Epithelial cell of prostate (primary cell): ENCODE measurements at regions not wholly inside any gene's neighbourhood (a gene's known extent, or its start where the extent isn't known, plus 50 kb on each side); places are given as distances from the start of the nearest gene placed in this dataset.

Experiments used
- DNase-seq: peaks from one replicate; pipeline ENCODE4 v3.0.0-alpha.2; 2011; ENCODE audit warnings: low read depth, low spot score
- H3K27ac ChIP-seq: fragments of 450-650 bp; 2 replicates; pipeline ENCODE4 v1.5.1; 2017; ENCODE audit warnings: mild to moderate bottlenecking

DNA sequence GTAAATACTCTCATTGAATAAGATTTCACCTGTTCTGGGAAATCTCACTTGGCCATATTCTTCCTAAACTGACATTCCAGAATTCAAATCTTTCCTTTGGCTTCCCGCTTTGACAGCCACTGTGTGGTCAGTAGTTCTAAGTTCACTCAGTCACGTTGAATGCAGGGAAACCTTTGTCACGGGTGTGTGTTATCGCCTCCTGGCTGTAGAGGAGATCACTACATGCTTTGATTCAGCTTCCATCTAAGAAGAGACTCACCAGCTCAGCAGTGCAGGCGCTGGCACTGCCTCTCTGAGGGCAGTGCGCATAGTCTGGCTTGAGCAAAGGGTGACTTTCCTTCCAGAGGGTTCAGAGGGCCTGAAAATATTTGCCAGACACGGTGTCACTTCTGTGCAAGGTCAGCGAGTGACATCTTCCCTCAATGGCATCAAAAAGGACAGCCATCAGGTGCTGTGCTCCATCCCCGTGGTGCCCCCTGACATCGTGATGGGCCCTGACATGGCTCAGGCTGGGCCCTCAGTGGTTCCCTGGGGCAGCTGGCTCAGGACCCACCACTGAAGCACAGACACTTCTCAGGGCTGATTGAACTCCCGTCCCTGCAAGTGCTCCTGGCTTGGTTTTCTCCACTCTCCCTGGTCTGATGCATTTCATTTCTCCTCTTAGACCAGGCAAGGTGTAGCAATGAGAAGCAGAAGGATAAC is 635.4 kb upstream of the ARGLU1 start:
- no peak for DNase-seq
- no peak overlapping the region for H3K27ac ChIP-seq

DNA sequence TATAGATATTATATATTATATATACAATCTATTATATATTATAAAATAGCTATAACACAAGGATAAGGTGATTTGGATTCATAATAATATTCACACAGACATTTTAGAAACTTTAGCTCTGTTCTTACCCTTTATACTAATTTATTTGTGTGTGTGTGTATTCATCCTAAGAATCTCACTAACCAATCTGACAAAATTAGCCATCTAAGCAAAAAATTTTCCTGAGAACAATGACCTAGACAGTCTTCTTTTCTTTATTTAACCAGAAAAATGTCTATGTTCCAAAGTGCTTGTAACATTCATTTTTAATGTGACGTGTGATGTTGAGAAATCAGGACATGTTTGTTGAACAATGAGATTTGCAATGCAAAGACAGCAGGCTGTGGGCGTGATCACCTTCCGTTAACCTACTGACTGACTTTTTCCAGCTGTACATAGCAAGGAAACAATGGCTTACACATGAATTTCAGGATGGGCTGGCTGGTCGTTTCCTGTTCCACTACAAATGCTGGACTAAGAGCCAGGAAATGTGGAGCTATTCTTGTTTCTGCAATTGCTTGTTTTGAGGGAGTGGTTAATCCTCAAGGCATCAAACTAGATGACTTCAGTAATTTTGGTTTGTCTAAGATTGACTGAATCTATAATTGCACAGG is 634.6 kb upstream of the ARGLU1 start:
- H3K27ac ChIP-seq: no peak overlapping the region

DNA sequence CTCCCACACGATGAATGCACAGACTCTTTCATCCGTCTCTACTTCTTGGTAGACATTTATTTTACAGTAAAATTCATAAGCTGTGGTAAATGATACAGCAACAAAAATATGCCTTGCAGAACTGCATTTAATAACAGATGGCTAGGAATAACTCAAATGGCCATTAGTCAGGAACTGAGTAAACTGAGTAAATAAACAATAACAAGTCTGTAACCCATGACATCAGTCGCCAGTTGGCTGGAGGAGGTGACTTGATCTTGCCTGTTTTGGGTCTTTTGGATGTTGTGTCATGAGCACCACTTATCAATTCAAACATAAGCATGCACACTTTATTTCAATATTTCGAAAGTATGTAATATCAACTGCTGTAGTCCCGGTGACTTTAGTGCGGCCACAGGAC is 632.6 kb upstream of the ARGLU1 start:
- H3K27ac ChIP-seq: no peak overlapping the region
- DNase-seq: no peak

More for the DNA sequence above, 634.6 kb upstream of the ARGLU1 start:
- peak; percentile 12 for DNase-seq

DNA sequence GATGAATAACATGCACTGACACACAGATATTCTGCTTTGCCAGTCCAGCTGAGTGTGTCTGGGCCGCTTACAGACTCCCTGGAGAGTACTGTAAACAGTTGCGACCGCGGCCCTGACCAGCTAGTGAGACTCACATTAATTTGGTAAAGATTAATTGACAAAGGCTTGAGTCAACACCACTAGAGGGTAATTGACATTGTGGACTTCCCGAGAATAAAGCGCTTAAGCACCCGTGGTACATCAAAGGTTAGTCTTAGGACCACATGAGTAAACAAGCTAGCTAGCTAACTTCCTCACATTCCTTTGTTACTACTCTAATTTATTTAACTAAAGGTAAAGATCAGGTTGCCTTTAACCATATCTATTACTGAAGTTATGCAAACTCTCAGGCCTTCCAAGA is 624.4 kb upstream of the ARGLU1 start:
- no peak for DNase-seq
- no peak overlapping the region for H3K27ac ChIP-seq

DNA sequence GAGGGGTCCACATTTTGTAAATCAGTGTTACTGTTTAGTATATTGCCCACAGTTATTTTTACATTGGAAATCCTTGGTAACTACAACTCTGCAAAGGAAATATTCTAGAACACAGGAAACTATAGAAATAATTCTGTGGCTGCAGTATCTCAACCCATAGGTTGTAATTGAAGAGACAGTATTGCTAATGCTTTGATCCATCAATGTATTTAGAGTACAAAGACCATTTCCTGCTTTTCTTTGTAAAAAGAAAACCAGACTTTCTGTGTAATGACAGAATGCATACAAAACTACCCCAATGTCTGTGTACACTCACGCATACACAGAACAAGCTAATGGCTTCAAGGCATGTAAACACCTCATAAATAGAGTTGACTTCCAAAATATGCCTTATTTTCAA is 622.1 kb upstream of the ARGLU1 start:
- no peak overlapping the region for H3K27ac ChIP-seq
- no peak for DNase-seq

DNA sequence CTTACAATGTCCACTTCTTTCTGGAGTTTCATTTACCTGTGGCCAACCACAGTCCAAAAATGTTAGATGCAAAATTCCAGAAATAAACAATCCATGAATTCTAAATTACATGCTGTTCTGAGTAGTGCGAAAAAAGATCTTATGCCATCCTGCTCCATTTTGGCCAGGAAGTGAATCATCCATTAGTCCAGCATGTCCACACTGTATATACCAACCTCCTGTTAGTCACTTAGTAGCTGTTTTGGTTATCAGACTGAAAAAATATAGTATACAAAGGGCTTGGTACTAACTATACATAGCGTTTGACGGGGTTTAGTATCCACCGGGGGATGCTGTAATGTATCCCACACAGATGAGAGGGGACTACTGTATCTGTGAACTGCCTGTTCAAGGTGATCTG is 618.0 kb upstream of the ARGLU1 start:
- H3K27ac ChIP-seq: no peak overlapping the region
- DNase-seq: no peak

DNA sequence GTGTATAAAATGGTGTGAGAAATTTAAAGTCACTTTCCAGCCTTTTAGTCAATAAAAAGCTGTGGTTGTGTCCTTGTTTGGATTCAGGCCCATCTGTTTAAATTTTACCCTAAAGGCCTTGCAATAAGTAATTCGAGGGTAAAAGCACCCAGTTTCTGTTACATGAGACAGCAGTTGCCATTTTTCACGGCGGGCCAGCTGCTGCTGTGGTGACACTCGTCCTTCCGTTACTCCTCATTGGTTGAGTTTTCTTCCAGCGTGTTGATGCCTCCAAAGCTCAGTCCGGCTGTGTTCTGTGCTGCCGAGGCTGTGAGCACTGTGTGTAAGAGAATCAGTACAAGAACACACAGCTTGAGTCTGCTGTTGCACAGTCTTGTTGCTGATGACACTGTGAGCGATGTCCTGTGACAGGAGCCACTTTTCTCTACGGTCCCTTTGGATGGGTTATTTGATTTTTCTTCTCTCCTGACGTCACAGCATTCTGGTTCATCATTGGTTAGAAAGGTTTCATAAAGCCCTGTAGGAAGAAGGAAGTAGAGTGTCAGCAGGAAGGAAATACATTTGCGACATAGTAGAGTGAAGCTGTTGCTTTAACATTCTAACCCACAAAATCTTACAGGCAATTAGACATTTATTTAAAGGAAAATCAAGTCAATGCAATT is 602.5 kb upstream of the ARGLU1 start:
- no peak overlapping the region for H3K27ac ChIP-seq
- DNase-seq: no peak

DNA sequence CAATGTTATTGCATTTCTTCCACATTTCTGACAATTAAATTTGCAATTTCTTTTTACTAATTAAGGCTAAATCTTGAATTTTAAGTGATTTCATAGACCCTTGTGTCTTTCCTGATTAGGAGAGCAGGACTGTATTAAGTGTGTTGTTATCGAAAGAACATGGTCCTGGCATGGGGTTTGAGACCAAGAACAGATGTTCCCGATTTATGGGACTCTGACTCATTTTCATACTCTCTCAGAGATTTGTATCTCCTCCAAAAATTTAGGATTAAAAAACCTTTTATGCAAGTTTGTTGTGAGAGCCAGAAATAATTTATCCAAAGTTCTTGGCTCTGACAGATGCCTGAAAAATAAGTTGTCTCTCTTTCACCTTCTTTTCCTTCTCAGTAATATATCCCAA is 589.3 kb upstream of the ARGLU1 start:
- no peak overlapping the region for H3K27ac ChIP-seq
- no peak for DNase-seq

DNA sequence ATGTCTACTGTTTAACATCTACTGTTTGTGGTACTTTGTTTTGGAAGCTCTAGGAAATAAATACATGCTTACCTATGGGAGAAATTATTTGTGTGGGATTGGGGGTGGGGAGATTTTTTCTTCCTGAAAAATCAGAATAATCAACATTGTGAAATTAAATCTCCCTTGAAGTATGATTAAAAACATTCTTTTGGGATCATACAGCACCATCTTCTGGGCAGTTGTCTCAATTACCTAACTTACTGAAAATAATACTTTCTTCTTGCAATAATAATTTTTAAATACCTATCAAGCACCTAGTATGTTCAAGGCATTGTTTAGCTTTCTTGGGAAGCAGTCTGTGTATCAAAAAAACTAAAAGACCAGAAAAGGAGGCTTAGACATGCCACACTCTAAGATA is 576.5 kb upstream of the ARGLU1 start:
- H3K27ac ChIP-seq: no peak overlapping the region
- DNase-seq: no peak

DNA sequence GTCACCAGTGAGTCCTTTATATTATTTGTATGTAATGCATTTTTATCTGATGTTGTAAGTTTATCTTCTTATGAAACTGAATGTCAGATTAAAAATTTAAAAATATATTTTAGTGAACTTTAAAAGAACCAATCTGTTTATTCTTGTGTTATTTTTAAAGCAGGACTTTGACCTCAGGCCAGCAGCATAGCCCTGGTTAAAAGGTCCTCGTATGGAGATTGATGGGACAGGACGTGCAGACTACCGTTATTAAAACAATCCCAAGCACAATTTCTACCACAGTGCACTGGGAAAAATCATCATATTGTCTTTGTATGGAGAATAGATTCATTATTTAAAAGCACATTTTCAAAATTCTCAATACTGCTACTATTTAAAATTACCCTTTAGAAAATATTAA is 573.8 kb upstream of the ARGLU1 start:
- no peak for DNase-seq
- H3K27ac ChIP-seq: no peak overlapping the region

DNA sequence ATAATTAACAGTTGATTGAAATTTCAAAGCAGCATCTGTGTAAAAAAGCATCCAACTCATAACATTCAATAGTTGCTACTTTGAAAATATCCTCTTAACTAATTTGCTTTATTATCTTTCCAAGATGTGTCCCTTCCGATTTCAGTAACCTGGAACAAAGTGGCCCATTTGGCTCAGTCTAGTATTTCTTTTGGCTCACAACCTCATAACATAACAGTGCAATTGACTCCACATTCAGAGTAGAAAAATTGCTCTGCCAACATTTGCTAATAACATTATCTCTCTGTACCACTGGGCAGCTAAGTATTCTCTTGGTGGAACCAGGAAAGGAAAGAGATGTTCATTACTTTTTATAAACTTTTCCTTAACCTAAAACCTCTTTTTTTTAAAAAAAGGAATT is 571.1 kb upstream of the ARGLU1 start:
- H3K27ac ChIP-seq: no peak overlapping the region
- no peak for DNase-seq

DNA sequence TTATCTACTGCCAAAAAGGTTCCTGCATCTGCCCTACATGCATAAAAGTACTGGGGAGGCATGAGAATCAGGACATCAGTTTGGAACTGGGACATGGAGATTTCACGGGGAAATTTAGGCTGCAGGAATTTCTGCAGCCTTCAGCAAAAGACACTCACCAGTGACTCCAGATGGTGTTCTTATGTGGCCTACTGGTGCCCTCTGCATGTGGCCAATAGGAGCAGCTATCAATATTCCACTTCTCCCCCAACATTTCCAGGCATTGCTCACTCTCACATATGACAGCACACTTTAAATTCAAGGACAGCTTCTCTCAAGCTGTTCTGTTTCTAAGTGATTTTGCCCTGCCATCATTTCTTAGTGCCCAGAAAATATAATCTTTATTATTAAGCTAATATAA is 570.5 kb upstream of the ARGLU1 start:
- DNase-seq: no peak
- H3K27ac ChIP-seq: no peak overlapping the region

DNA sequence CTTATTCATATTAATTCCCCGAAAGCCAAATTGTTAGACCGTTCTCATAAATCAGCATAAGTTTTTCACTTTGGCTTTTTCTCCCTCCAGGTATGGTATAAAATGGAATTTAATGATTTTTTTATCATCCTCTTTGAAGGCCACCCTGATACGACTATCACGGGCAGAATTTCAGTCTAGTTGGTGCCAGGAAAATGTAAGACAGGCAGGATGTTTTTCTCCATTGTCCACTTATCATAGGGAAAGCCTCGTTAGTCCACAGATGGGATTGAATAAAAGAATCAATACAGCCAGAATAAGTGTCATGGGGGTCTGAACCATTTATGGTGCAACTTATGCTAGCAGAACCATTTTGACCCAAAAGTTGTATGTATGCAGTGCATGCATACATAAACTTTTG is 566.0 kb upstream of the ARGLU1 start:
- H3K27ac ChIP-seq: no peak overlapping the region
- no peak for DNase-seq

DNA sequence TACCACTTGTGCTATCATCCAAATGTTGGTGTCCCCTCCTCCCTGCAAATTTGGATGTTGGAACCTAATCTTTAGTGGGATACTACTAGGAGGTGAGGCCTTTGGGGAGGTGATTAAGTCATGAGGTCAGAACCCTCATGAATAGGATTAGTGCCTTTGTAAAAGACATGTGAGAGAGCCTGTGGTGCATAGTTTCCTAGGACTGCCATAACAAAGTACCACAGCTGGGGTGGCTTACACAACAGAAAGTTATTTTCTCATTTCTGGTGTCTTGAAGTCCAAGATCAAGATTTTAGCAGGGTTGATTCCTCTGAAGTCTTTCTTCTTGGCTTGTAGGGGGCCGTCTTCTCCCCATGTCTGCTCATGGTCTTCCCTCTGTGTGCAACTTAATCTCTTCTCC is 562.6 kb upstream of the ARGLU1 start:
- H3K27ac ChIP-seq: no peak overlapping the region
- DNase-seq: no peak

DNA sequence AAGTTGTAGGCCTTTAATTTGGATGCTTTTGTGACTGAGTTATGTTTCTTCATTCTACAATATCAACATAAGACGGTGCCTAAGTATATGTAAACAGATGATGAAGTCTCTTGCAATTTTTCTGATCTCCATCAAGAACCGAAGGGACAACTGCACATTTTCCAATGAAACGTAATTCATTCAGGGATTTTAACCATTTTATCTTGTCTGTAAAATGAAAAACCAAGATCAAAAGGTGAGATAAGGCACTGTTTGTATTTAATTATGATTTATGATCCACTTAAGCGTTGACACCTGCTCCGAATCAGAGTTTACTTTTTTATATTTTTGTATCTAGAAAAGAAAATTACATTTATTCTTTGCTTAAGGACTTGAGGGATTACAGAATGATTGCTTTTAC is 556.8 kb upstream of the ARGLU1 start:
- DNase-seq: no peak

DNA sequence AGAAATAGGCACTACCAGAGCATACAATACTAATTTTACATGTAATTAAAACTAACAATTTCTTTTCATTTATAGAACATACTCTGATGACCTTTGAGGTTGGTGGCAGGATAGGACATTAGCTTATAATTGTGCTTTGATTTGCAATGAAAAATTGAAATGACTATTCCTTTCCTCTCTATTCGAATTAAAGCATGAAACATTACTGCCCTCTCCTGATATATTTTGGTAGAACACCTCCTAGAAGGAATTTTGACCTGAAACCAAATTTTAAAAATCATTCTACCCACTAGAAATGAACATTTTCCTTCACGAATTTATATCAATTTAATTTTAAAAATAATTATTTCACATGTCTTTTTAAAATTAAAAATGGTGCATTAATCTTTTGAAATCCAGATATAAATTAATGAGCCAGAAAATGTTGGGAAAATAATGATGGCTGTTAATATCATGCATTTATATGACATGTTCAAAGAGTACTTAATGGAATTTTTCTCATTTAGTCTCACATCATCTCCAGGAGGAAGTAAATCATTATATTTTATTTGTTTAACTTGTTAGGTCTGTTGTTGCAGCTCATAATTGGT is 556.3 kb upstream of the ARGLU1 start:
- DNase-seq: no peak
- no peak overlapping the region for H3K27ac ChIP-seq

More for the DNA sequence above, 556.8 kb upstream of the ARGLU1 start:
- no peak overlapping the region for H3K27ac ChIP-seq

DNA sequence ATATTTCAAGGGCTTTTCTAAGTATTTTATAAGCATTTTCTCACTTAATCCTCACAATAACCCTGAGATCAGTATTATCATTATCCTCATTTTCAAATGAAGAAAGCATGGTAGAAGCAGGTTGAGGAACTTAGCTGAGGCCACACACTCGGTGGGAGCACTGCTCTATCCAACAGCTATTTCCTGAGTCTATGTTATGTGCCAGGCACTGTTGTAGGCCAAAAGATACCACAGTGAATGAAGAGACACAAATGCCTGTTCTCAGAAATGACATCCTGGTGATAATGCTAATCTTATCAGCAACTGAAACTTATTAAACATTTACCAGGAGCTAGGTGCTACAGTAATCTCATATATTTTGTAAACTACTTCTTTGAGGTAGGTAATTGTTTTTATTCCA is 553.9 kb upstream of the ARGLU1 start:
- no peak for DNase-seq
- no peak overlapping the region for H3K27ac ChIP-seq

DNA sequence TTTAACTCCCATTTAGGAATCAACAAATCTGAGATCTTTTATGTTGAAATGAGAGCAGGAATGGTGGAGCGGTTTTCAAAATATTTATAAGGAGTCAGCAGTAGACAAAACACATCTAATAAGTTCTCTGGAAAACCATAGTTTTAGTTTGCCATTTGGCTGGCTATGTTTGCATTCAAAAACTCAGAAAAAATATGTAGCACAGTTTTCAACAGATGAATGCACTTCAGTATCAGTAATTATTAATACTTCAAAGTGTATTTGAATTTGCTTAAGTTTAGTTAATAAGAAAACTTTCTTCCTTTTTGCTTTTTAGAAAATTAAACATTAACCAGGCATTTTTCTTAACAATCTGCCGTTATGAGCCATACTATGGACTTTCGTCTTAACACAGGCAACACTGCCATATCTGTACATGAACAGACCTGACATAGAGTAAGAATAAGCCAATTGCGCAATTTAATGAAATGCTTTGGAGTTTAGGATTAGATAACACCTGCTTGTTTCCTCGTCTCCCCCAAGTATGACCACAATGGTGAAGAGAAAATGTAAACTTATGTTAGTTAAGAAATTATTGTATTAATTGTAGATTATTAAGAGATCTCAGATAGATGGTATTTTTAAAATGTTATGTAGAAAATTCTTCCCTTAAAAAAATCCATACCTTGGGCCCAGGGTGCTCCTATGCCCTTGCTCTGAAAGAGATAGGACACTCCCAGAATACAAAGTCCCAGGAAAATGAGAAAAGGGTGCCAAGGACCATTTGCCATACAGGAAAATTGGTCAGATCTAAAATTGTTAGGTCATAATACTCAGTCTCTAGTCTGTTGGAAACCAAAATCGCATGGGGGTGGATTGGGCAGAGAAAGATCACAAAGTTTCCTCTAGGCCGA is 552.3 kb upstream of the ARGLU1 start:
- no peak overlapping the region for H3K27ac ChIP-seq
- DNase-seq: no peak

DNA sequence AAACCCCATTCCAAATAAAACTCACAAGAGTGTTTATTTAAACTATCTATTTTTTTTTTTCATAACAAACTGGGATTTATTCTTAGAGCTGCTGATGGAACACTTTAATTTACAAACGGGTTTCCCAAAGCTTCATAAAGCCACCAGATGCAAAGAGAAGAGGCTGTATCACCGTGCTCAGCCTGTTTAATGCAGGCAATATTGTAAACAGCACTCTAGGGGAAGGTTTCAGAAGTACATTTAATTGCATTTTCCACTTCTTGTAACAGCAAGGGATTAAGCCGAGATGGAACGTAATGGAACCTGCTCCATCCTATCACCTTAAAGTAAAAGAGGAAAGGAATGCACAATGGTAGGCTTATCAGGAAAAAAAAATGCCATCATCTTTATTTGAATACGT is 550.6 kb upstream of the ARGLU1 start:
- no peak overlapping the region for H3K27ac ChIP-seq
- DNase-seq: no peak

DNA sequence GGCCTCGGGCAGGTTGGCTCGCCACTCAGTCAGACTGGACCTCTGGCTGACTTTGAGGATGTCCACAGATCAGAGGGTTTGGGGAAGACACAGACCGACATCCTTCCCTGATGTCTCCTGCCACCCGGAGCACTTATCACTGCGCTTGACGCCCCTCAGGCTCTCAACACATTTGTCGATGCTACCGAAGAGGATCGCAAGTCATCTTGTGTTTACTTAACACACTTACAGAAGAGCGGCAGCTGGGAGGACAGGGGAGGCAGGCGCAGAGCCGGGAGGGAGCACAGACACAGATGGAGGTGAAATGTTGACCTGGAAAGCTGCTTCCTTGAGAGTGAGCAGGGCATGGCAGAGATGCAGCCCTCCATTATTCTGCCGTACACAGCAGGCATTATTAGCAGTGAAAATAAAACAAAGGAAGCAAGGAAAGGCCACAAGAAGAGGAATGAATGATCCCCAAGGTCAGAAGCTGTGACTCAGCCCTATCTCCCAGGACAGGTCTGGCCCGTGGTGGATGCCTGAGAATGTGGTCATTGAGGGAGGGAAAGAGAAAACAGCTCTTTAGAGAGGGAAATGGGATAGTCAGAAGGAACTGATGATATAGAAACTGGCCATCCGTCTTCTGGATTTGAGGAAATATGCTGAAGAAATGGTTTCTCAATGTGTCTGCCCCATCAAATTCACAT is 549.5 kb upstream of the ARGLU1 start:
- no peak for DNase-seq
- no peak overlapping the region for H3K27ac ChIP-seq
